ENCODE measurements at regions not wholly inside any gene's neighbourhood (a gene's known extent, or its start where the extent isn't known, plus 50 kb on each side); places are given as distances from the start of the nearest gene placed in this dataset.

GRCh38 chr22:22997262-22997898, 72.9 kb upstream of the GNAZ start:
- in situ Hi-C loops (cut with MboI; ENCODE audit: low sequenced_read_pairs): no loop called here

GRCh38 chr22:22997988-22998387, 72.3 kb upstream of the GNAZ start:
- in situ Hi-C loops (cut with MboI; ENCODE audit: low sequenced_read_pairs): no loop called here

- in situ Hi-C loops (cut with MboI; ENCODE audit: low sequenced_read_pairs): no loop called here
Observed at GRCh38 chr22:22999523-22999922, 70.8 kb upstream of the GNAZ start.

- in situ Hi-C loops (cut with MboI; ENCODE audit: low sequenced_read_pairs): no loop called here
Observed at GRCh38 chr22:23000657-23001347, 69.5 kb upstream of the GNAZ start.

- in situ Hi-C loops (cut with MboI; ENCODE audit: low sequenced_read_pairs): no loop called here
Observed at GRCh38 chr22:23001463-23001862, 68.9 kb upstream of the GNAZ start.

GRCh38 chr22:23002612-23003180, 67.6 kb upstream of the GNAZ start:
- in situ Hi-C loops (cut with MboI; ENCODE audit: low sequenced_read_pairs): no loop called here

GRCh38 chr22:23007823-23008222, 62.5 kb upstream of the GNAZ start:
- in situ Hi-C loops (cut with MboI; ENCODE audit: low sequenced_read_pairs): no loop called here

- in situ Hi-C loops (cut with MboI; ENCODE audit: low sequenced_read_pairs): no loop called here
Observed at GRCh38 chr22:23008896-23009295, 61.4 kb upstream of the GNAZ start.

Measured in HL-60/S4 treated with phorbol 12-myristate 13-acetate at 8.2 ng/mL for 4 days and 3 days (cell line).